NCI-H510A treated with DMSO at 0.1 percent for 48 hours (cell line): ENCODE measurements at regions not wholly inside any gene's neighbourhood (a gene's known extent, or its start where the extent isn't known, plus 50 kb on each side); places are given as distances from the start of the nearest gene placed in this dataset.
A peak's percentile ranks its signal among the peaks of the same experiment; 100 is the strongest.

ENCODE experiments used
- DNase-seq: peaks from one replicate; lab custom pipeline; 2025; lab: John Stamatoyannopoulos, UW

DNA sequence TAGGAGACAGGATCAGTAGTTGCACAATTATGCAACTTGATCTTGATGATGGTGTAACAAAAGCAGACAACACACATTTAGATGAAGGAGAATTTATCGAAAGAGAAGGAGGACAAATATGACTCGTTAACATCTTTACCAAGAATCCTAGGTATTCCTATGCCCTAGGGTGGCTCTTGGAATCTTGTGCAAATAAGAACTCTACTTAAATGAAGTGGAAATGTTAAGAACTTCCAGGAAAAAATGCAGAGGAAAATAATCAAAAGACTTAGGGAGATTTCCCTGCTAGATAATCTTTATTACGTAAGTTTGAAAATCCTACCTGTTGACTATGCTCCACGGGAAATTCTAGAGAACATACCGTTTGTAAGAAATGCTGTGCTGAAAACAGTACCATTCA is 485.4 kb downstream of the POM121L12 start:
- no peak for DNase-seq

DNA sequence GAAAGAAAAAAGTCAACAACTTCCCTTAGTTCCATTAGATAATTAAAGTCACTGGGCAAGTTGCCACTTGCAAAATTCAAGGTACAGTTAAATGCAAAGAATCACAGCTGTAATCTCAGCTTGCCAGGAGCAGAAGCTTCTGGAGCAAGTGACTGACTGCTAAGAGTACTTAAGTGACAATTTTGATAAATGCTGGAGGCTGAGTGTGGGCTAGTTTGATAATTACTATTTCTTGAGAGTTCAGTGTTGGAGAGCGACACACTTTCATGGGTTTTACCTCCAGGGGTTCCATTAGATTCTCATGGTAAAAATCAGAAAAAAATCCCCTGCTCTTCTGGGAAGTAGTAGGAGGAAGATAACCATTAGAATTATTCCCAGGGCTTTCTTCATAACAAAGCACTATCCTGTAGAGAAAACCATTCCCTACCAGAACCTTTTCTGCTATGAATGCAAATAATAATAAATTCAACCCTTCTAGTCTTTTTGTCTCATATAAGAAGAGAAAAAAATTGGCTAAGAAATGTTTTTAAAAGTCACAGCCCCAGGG is 486.3 kb downstream of the POM121L12 start:
- DNase-seq = peak; percentile 17

DNA sequence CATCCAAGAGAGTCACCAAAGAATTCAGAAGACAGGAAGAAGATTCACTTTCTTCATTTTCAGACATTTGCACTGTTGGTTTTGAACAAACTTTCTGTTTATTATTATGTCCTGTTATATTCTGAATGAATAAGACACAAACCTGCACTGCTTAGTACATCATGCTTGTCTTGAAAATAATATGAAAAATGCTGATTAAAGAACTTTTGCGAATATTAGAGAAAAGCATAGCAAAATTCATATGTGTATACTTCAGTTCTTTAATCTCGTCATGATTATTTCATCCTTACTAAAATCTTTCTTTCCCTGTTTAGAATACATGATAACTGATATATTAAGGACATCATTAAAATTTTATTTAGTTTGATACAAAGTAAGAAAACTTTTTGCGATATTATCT is 504.1 kb downstream of the POM121L12 start:
- DNase-seq = no peak

DNA sequence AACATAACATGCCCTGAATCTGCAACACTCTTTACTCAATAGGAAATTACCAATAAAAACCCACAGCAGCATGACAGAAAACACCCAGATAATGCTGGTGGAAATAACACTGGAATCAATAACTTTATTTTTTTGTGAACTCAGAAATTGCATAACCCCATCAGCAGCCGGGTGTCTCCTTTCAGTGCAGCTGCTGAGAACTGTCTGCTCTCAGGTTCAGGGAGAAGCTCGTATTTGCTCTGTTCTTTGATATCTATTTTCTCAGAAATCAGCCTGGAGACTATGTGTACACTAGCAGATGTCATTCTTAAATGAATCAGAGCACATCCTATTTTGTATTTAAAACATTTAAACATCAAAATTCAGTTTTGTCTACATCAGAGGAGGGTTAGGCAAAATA is 506.0 kb downstream of the POM121L12 start:
- DNase-seq = peak; percentile 41

DNA sequence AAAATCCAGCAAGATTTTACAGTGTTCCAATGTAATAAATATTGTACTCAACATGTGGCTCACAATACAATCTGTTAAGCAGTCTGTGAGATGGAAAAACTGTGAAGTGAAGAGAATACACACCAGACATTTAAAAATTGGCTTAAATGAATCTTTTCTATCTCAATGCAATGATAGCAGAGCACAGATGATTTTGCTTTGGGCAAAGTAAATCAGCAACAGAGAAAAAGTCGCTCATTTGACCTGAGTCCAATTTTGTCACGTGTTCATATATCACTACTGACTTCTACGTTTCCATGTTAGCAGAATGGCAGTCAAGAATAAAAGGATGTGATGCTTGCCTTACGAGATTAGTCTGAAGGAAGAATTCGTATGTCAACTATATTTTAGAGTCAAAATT is 506.7 kb downstream of the POM121L12 start:
- DNase-seq = no peak
